ENCODE measurements at regions not wholly inside any gene's neighbourhood (a gene's known extent, or its start where the extent isn't known, plus 50 kb on each side); places are given as distances from the start of the nearest gene placed in this dataset.

DNA sequence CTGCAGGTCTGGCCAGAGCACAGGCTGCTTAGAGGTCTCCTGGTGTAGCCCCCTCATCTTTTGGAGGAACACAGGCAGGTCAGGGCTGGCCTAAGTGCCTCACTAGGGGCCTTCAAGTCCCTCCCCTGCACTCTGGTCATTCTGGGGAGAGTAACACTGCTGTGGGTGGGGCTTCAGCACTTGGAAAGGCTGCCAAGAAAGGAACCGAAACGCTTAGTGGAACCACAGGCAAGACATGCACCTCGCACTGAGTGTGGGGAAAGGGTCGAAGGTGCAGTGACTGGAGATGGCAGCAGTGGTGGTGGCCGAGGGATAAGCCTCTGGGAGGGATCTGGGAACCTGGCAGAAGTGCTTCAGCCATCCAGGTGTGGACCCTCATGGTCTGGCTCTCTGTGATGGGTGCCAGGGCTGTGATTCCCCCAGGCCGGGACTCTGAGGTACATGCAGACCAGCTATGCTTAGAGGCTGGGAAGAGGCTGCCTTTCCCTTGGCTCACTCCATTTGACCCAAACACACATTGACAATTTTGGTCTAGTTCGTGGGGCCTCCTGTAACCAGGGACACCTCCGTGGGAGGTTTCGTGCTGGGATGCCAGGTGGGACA, 182.9 kb upstream of the CSF3R start:
- TF ChIP-seq, protein P1, sequence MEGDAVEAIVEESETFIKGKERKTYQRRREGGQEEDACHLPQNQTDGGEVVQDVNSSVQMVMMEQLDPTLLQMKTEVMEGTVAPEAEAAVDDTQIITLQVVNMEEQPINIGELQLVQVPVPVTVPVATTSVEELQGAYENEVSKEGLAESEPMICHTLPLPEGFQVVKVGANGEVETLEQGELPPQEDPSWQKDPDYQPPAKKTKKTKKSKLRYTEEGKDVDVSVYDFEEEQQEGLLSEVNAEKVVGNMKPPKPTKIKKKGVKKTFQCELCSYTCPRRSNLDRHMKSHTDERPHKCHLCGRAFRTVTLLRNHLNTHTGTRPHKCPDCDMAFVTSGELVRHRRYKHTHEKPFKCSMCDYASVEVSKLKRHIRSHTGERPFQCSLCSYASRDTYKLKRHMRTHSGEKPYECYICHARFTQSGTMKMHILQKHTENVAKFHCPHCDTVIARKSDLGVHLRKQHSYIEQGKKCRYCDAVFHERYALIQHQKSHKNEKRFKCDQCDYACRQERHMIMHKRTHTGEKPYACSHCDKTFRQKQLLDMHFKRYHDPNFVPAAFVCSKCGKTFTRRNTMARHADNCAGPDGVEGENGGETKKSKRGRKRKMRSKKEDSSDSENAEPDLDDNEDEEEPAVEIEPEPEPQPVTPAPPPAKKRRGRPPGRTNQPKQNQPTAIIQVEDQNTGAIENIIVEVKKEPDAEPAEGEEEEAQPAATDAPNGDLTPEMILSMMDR (conservative IDR thresholded peaks at IDR 0.05), result no peak
- no peak for TF ChIP-seq ZFX (IDR thresholded peaks at IDR 0.05)

Measured in C4-2B (cell line).